ENCODE measurements at regions not wholly inside any gene's neighbourhood (a gene's known extent, or its start where the extent isn't known, plus 50 kb on each side); places are given as distances from the start of the nearest gene placed in this dataset.

- Histone ChIP-seq H2AK5ac (ENCODE audit: insufficient read length, low read length) (no peak overlapping the region), H3T11ph (ENCODE audit: low read length) (no peak overlapping the region), H3K79me1 (ENCODE audit: insufficient read depth, low read depth, low read length, poor library complexity, severe bottlenecking) (no peaks in the 10 kb centered on the region), H3K27me3 (ENCODE audit: insufficient read depth, low read length) (no peaks in the 10 kb centered on the region), H4K5ac (ENCODE audit: insufficient read length, low read depth, low read length) (no peak overlapping the region), H2BK20ac (ENCODE audit: low read depth, low read length, poor library complexity, severe bottlenecking) (no peak overlapping the region), H2BK12ac (ENCODE audit: insufficient read length, low read depth, low read length) (no peak overlapping the region), H3K79me2 (ENCODE audit: insufficient read depth, low read length) (no peaks in the 10 kb centered on the region), H2AFZ (ENCODE audit: low read length) (no peak overlapping the region), H3K4me1 (ENCODE audit: insufficient read depth, low read length) (no peaks in the 10 kb centered on the region), H2BK15ac (ENCODE audit: low read depth, low read length) (no peak overlapping the region), H3K56ac (ENCODE audit: insufficient read length, low read depth, low read length) (no peak overlapping the region), H4K8ac (replicated peaks; ENCODE audit: insufficient read length, low read depth, low read length) (no peak overlapping the region), H3K18ac (ENCODE audit: insufficient read length, low read depth, low read length) (no peak overlapping the region), H2BK5ac (ENCODE audit: insufficient read length, low read length) (no peak overlapping the region), H2BK120ac (ENCODE audit: low read depth, low read length, poor library complexity, severe bottlenecking) (no peak overlapping the region), H3K9me3 (ENCODE audit: control insufficient read depth, low read depth, low read length) (no peaks in the 10 kb centered on the region), H4K20me1 (ENCODE audit: control insufficient read depth, insufficient read depth, insufficient read length) (no peaks in the 10 kb centered on the region), H3K23ac (ENCODE audit: insufficient read length, low read depth, low read length) (no peak overlapping the region), H3K4me2 (ENCODE audit: insufficient read depth, insufficient read length, low read length) (no peak overlapping the region), H3K23me2 (ENCODE audit: insufficient read length, low read depth, low read length, poor library complexity, severe bottlenecking) (no peaks in the 10 kb centered on the region), H3K14ac (ENCODE audit: insufficient read depth, low read length) (no peak overlapping the region), H3K27ac (ENCODE audit: insufficient read length, low read depth, low read length) (no peak overlapping the region), H4K91ac (ENCODE audit: insufficient read length, low read depth, low read length) (no peak overlapping the region), H3K9ac (ENCODE audit: extremely low read depth, insufficient read length, low read length) (no peak overlapping the region), H3K4ac (ENCODE audit: low read depth, low read length) (no peak overlapping the region)
- H3K27ac Mint-ChIP-seq = no peak overlapping the region
- H3K36me3 Mint-ChIP-seq (ENCODE audit: insufficient read depth in 1 of 3, low read depth in 3 of 3) = peaks cover 12 to 29% (median 16%) of the 10 kb centered on the region in 3 experiments
- no peaks in the 10 kb centered on the region for H3K4me1 Mint-ChIP-seq
- H3K27me3 Mint-ChIP-seq (ENCODE audit: low read depth) = peaks cover 3% of the 10 kb centered on the region
- H3K9me3 Mint-ChIP-seq = peaks cover 28 to 36% of the 10 kb centered on the region in 2 experiments
- no peak for DNase-seq
- TF ChIP-seq CTCF (conservative IDR thresholded peaks at IDR 0.05) = no peak
- H3K4me3 Mint-ChIP-seq = no peak overlapping the region
Observed at GRCh38 chr4:151822331-151822730, 61.5 kb upstream of the GATB start.
